HUES48 (cell line): ENCODE measurements at regions not wholly inside any gene's neighbourhood (a gene's known extent, or its start where the extent isn't known, plus 50 kb on each side); places are given as distances from the start of the nearest gene placed in this dataset.

Source experiments
- H3K27ac ChIP-seq: one replicate; pipeline ENCODE4 v1.7.0; 2013; ENCODE audit warnings: low read depth, low read length, inconsistent platforms
- H3K27me3 ChIP-seq: 2 replicates; pipeline ENCODE4 v1.6.1; 2013; ENCODE audit warnings: mild to moderate bottlenecking, low read length; ENCODE audit not compliant: control insufficient read depth, insufficient read depth
- H3K36me3 ChIP-seq: 2 replicates; pipeline ENCODE4 v1.6.1; 2013; ENCODE audit warnings: low read length; ENCODE audit not compliant: control insufficient read depth, insufficient read depth
- H3K4me1 ChIP-seq: 2 replicates; pipeline ENCODE4 v1.6.1; 2013; ENCODE audit warnings: mild to moderate bottlenecking, low read length; ENCODE audit not compliant: control insufficient read depth, insufficient read depth
- H3K4me3 ChIP-seq: 2 replicates; pipeline ENCODE4 v1.5.1; 2013; ENCODE audit warnings: mild to moderate bottlenecking, low read depth, low read length
- H3K9ac ChIP-seq: 2 replicates; pipeline ENCODE4 v1.6.1; 2013; ENCODE audit warnings: mild to moderate bottlenecking, low read depth, low read length, moderate library complexity
- H3K9me3 ChIP-seq: 2 replicates; pipeline ENCODE4 v1.6.1; 2013; ENCODE audit warnings: low read length; ENCODE audit not compliant: control insufficient read depth, insufficient read depth

DNA sequence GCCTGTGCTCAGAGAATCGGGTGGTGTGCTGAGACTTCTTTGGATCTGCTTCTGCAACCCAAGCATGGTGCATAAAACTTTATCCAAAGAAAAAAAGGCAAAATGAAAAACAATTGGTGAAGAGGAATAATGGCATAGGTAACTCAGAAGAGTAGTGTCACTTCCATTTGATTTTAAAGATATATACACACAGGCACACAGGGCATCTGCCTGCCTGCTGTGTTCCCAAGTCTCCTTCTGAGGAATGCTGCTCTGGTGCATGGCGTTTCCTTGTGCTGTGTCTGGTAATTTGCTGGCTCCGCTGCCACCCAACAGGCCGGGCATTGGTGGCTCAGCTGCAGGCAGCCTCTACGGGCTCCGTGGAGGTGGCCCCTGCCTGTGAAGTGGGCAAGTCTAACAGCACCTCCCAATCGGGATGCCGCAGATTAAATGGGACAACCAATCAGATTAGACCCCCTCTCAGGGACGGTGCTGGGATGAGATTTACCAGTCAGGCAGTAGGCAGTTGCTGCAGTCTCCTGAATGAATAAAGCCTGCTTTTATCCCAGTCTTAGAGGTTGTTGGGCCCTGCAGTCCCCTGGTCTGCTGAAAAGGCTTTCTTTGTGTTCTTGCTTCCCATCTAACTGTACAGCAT is 253.7 kb upstream of the RASGRP1 start:
- H3K36me3 ChIP-seq: no peaks in the 10 kb centered on the region
- H3K9ac ChIP-seq: no peak overlapping the region
- H3K27ac ChIP-seq: no peak overlapping the region
- H3K4me3 ChIP-seq: no peak overlapping the region
- H3K9me3 ChIP-seq: no peaks in the 10 kb centered on the region
- no peaks in the 10 kb centered on the region for H3K27me3 ChIP-seq
- no peaks in the 10 kb centered on the region for H3K4me1 ChIP-seq

DNA sequence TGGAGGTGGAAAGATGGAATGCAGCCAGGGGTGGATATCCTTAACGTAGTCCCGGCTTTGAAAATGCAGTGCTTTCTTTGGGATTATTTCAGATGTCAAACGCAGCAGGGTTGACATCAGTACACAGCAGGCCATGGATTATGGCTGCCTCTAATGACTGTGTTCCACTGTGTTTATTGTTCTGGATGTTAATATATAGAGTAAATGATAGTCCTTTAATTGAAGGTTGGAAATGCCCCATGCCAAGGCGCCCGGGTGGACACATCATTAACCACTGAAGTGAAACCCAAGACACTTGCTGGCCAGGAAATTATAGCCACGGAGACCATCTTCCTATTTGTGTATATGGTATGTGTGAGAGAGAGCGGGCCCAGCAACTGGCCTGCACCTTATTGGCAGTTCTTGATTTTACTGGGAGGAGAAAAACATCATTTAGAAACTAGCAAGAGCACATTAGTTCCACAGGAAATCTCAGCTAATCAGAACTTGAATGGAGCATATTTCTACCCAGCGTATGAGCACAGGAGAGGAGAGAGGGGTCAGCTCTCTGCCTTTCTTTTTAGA is 254.9 kb upstream of the RASGRP1 start:
- Histone ChIP-seq H3K4me3 (no peak overlapping the region), H3K4me1 (no peaks in the 10 kb centered on the region), H3K9ac (no peak overlapping the region), H3K27me3 (no peaks in the 10 kb centered on the region), H3K9me3 (no peaks in the 10 kb centered on the region), H3K27ac (no peak overlapping the region), H3K36me3 (no peaks in the 10 kb centered on the region)

DNA sequence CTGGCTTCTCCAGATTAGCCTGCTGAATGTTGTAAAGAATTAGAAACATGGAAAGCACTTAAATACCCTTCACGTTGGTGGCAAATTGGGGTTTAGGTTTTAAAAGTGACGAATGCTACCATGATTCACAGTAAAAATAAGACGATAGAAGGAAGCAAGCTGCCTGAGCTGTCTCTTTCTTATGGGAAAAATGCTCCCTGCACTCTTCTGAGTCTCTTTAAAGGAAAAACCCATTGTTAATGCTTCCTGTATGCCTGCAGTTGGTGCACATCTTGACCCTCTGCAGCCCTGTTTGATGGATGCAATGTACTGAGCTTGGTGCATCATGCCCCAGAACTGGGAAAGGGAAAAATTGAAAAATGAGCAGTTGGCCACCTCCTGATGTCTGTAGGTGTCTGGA is 258.6 kb upstream of the RASGRP1 start:
- peaks cover 4% of the 10 kb centered on the region for H3K4me1 ChIP-seq
- H3K36me3 ChIP-seq: no peaks in the 10 kb centered on the region
- H3K4me3 ChIP-seq: no peak overlapping the region
- H3K27ac ChIP-seq: no peak overlapping the region
- no peaks in the 10 kb centered on the region for H3K27me3 ChIP-seq
- no peak overlapping the region for H3K9ac ChIP-seq
- H3K9me3 ChIP-seq: no peaks in the 10 kb centered on the region

DNA sequence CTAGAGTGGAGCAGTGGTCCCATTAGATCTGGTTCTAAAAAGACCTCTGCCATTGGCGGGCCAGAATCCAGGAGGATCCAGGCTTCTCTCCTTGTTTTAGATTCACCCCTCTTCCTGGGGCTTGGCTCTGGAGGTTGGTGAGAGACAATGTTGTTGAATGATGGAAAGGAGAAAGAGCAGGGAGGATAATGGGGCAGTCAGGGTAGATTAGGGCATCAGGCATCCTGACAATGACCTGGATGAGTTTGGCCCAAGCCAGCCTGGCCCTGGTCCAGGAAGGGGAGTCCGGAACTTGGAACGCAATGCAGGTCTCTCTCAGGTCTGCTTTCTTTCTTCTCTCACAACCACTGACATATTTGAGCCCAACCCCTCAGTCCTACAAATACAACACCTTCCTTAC is 260.1 kb upstream of the RASGRP1 start:
- Histone ChIP-seq H3K27ac (no peak overlapping the region), H3K4me1 (peaks cover 6% of the 10 kb centered on the region), H3K9me3 (no peaks in the 10 kb centered on the region), H3K9ac (no peak overlapping the region), H3K4me3 (no peak overlapping the region), H3K36me3 (no peaks in the 10 kb centered on the region), H3K27me3 (no peaks in the 10 kb centered on the region)

DNA sequence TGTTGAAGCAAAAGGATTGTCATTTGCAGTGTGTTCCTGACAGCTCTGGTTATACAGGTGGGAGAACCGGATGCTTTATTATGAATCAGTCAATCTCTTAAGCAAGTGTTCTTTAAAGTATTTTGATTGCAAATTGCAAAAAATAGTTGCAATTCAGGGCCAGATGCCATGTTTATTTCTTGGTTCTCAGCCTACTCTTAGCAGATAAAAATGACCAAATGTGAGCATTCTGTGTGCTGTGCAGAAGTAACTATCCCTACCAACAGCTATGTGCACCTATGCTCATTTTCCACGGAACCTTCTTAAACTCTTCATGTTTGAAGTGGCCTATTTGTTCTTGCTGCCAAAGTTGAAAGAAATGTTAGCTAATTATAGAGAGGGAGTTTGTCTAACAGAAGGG is 262.3 kb upstream of the RASGRP1 start:
- Histone ChIP-seq H3K27me3 (no peaks in the 10 kb centered on the region), H3K9ac (no peak overlapping the region), H3K9me3 (no peaks in the 10 kb centered on the region), H3K4me1 (peaks cover 6% of the 10 kb centered on the region), H3K27ac (no peak overlapping the region), H3K4me3 (no peak overlapping the region), H3K36me3 (no peaks in the 10 kb centered on the region)

- H3K9me3 ChIP-seq: no peaks in the 10 kb centered on the region
- H3K27me3 ChIP-seq: no peaks in the 10 kb centered on the region
- no peak overlapping the region for H3K9ac ChIP-seq
- no peaks in the 10 kb centered on the region for H3K36me3 ChIP-seq
- no peak overlapping the region for H3K27ac ChIP-seq
- no peak overlapping the region for H3K4me3 ChIP-seq
- H3K4me1 ChIP-seq: peaks cover 6% of the 10 kb centered on the region
These were observed 263.5 kb upstream of the RASGRP1 start for GRCh38 chr15:38828031-38828532.

DNA sequence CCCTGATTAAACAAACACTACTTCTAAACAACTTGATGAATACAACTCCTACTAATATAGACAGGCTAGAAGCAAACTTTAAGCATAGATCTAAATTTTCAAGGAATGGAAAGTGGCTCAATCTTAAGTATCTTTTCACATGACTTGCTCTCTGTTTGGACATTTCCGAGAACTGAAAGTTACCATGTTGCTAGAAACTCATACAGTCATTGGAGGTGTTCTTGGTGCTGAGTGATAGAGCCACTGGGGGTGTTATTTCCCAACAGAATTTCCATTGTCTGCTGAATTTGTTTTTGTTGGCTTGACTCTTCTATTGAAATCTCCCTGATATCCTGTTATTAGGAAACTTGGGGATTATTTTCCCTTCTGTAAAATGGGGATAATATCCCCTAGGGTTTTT is 264.5 kb upstream of the RASGRP1 start:
- Histone ChIP-seq H3K36me3 (no peaks in the 10 kb centered on the region), H3K9ac (no peak overlapping the region), H3K27me3 (no peaks in the 10 kb centered on the region), H3K4me1 (peaks cover 6% of the 10 kb centered on the region), H3K27ac (no peak overlapping the region), H3K4me3 (no peak overlapping the region), H3K9me3 (no peaks in the 10 kb centered on the region)

DNA sequence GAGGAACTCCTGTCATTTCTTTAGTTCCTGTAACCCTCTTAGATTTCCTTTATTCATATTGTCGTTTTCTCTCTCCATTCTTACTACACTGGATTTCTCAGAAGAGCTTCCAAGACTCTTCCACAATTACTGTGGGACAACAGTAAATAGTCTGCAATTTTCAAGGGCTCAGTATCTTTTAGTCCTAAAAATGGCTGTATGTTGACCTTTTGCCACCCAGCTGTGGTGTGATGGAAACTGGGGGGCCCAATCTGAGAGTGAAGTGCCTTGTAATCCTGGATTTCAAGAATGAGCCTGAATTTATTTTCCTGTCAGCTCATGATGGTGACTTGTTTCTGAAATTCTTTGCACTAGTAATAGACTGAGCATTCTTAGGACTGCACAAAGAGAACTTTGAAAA is 277.6 kb upstream of the RASGRP1 start:
- Histone ChIP-seq H3K36me3 (no peaks in the 10 kb centered on the region), H3K27ac (no peak overlapping the region), H3K9me3 (no peaks in the 10 kb centered on the region), H3K4me3 (no peak overlapping the region), H3K9ac (no peak overlapping the region), H3K4me1 (peaks cover 7% of the 10 kb centered on the region; the same call in 1 of the 2 replicates), H3K27me3 (no peaks in the 10 kb centered on the region)

DNA sequence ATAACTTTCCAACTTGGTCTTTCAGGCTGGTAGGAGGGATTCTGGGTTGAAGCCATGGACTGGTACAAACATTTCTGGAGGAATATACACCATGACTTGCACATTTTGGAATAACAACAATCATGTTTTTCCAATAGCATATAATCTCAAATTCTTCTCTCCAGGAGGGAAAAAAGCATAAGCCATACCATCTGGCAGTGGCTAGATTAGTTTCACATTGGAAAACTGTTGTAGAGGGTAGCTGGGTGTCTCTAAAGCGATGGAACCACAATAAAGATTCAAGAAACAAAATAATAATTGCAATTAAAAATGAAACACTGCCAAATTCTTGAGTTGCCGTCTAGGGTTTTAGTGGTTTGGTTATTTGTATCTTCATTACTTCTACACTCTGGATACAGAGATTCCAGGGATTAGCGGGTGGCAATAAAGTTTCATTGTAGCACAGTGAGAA is 278.5 kb upstream of the RASGRP1 start:
- Histone ChIP-seq H3K27me3 (no peaks in the 10 kb centered on the region), H3K4me1 (peaks cover 7% of the 10 kb centered on the region; the same call in 1 of the 2 replicates), H3K4me3 (no peak overlapping the region), H3K9ac (no peak overlapping the region), H3K9me3 (no peaks in the 10 kb centered on the region), H3K36me3 (no peaks in the 10 kb centered on the region), H3K27ac (no peak overlapping the region)

GRCh38 chr15:38843736-38844590 is 279.3 kb upstream of the RASGRP1 start:
- H3K4me1 ChIP-seq: peaks cover 7% of the 10 kb centered on the region; the same call in 1 of the 2 replicates

GRCh38 chr15:38844736-38845135 is 280.1 kb upstream of the RASGRP1 start:
- no peaks in the 10 kb centered on the region for H3K27me3 ChIP-seq
- H3K27ac ChIP-seq: no peak overlapping the region
- H3K9ac ChIP-seq: no peak overlapping the region
- H3K4me1 ChIP-seq: peaks cover 7% of the 10 kb centered on the region; the same call in 1 of the 2 replicates
- H3K9me3 ChIP-seq: no peaks in the 10 kb centered on the region
- no peaks in the 10 kb centered on the region for H3K36me3 ChIP-seq
- no peak overlapping the region for H3K4me3 ChIP-seq

More at GRCh38 chr15:38843736-38844590, 279.3 kb upstream of the RASGRP1 start:
- H3K9ac ChIP-seq: no peak overlapping the region
- H3K27me3 ChIP-seq: no peaks in the 10 kb centered on the region
- no peak overlapping the region for H3K4me3 ChIP-seq
- H3K27ac ChIP-seq: no peak overlapping the region
- no peaks in the 10 kb centered on the region for H3K9me3 ChIP-seq
- H3K36me3 ChIP-seq: no peaks in the 10 kb centered on the region
